HEK293 (cell line): ENCODE measurements at regions not wholly inside any gene's neighbourhood (a gene's known extent, or its start where the extent isn't known, plus 50 kb on each side); places are given as distances from the start of the nearest gene placed in this dataset.

Source experiments
- CTCF ChIA-PET: fragments of 350-600 bp; formaldehyde crosslinking; extraction: SDS; loops from one replicate; lab custom pipeline; 2021; ENCODE audit warnings: antibody characterized with exemption; lab: Yijun Ruan, JAX
- POLR2A ChIA-PET: fragments of 300-600 bp; formaldehyde crosslinking; extraction: SDS; loops from one replicate; lab custom pipeline; 2020; ENCODE audit warnings: antibody characterized with exemption, inconsistent platforms; lab: Yijun Ruan, JAX
- H3K27ac ChIP-seq: fragments of 200-500 bp; sonication (Bioruptor generic); 2 replicates; pipeline ENCODE4 v1.5.1; 2014; ENCODE audit warnings: low read depth, low read length, control low read depth, inconsistent platforms; ENCODE audit errors: extremely low read depth
- H3K36me3 ChIP-seq, 2 experiments: fragments of 200-500 bp in 1 of 2; sonication (Bioruptor generic) in 1 of 2; 1 replicate in 1 of 2; 2 replicates in 1 of 2; pipeline ENCODE4 v1.5.1; 2014 to 2017; ENCODE audit warnings: inconsistent platforms in 2 of 2, low read length in 2 of 2; ENCODE audit not compliant: control insufficient read depth in 2 of 2, insufficient read depth in 1 of 2
- H3K4me1 ChIP-seq: fragments of 200-500 bp; sonication (Bioruptor generic); 2 replicates; pipeline ENCODE4 v1.5.1; 2014; ENCODE audit warnings: mild to moderate bottlenecking, low read length, inconsistent platforms; ENCODE audit not compliant: control insufficient read depth, insufficient read depth
- H3K4me3 ChIP-seq: 2 replicates; pipeline ENCODE4 v1.5.1; 2011; ENCODE audit warnings: low read depth, mild to moderate bottlenecking, control low read depth, low read length, moderate library complexity
- H3K9me3 ChIP-seq: fragments of 200-500 bp; sonication (Bioruptor generic); 2 replicates; pipeline ENCODE4 v1.5.1; 2014; ENCODE audit warnings: low read depth, low read length, inconsistent platforms; ENCODE audit not compliant: control insufficient read depth, insufficient read depth
- BCL11B ChIP-seq: fragments of 450-650 bp; formaldehyde crosslinking; IDR thresholded peaks from 2 replicates; pipeline ENCODE4 v1.5.1; 2016; ENCODE audit warnings: low read depth, missing biosample characterization, missing genetic modification characterization
- BCL6B ChIP-seq: fragments of 450-650 bp; formaldehyde crosslinking; IDR thresholded peaks from 2 replicates; pipeline ENCODE4 v1.5.1; 2017; ENCODE audit warnings: missing biosample characterization, missing genetic modification characterization
- GLI2 ChIP-seq: fragments of 450-650 bp; formaldehyde crosslinking; IDR thresholded peaks from 2 replicates; pipeline ENCODE4; 2017; ENCODE audit warnings: missing biosample characterization, missing genetic modification characterization, low read depth, borderline replicate concordance
- KLF8 ChIP-seq: fragments of 450-650 bp; formaldehyde crosslinking; IDR thresholded peaks from 2 replicates; pipeline ENCODE4 v1.5.1; 2016; ENCODE audit warnings: missing biosample characterization, missing genetic modification characterization
- KLF9 ChIP-seq: fragments of 450-650 bp; formaldehyde crosslinking; IDR thresholded peaks from 2 replicates; pipeline ENCODE4 v1.5.1; 2016; ENCODE audit warnings: missing biosample characterization, missing genetic modification characterization, low read depth
- OVOL3 ChIP-seq: fragments of 450-650 bp; formaldehyde crosslinking; IDR thresholded peaks from 2 replicates; pipeline ENCODE4 v1.5.1; 2016; ENCODE audit warnings: missing biosample characterization, missing genetic modification characterization
- PRDM2 ChIP-seq: fragments of 450-650 bp; formaldehyde crosslinking; IDR thresholded peaks from 2 replicates; pipeline ENCODE4 v1.5.1; 2016; ENCODE audit warnings: missing biosample characterization, missing genetic modification characterization, borderline replicate concordance
- SCRT1 ChIP-seq: fragments of 450-650 bp; formaldehyde crosslinking; IDR thresholded peaks from 2 replicates; pipeline ENCODE4 v1.5.1; 2016; ENCODE audit warnings: missing biosample characterization, missing genetic modification characterization, borderline replicate concordance
- ZBTB49 ChIP-seq: fragments of 450-650 bp; formaldehyde crosslinking; IDR thresholded peaks from 2 replicates; pipeline ENCODE4 v1.5.1; 2016; ENCODE audit warnings: missing biosample characterization, missing genetic modification characterization, low read depth
- ZNF174 ChIP-seq: fragments of 450-650 bp; formaldehyde crosslinking; IDR thresholded peaks from 2 replicates; pipeline ENCODE4 v1.5.0; 2017; ENCODE audit warnings: missing biosample characterization, mild to moderate bottlenecking, missing genetic modification characterization
- ZNF18 ChIP-seq: fragments of 450-650 bp; formaldehyde crosslinking; IDR thresholded peaks from 2 replicates; pipeline ENCODE4 v1.5.1; 2016; ENCODE audit warnings: missing biosample characterization, missing genetic modification characterization
- ZNF19 ChIP-seq: fragments of 450-650 bp; formaldehyde crosslinking; IDR thresholded peaks from 2 replicates; pipeline ENCODE4; 2016; ENCODE audit warnings: missing biosample characterization, missing genetic modification characterization, low read depth
- ZNF488 ChIP-seq: fragments of 450-650 bp; formaldehyde crosslinking; IDR thresholded peaks from 2 replicates; pipeline ENCODE4 v1.5.1; 2016; ENCODE audit warnings: missing biosample characterization, missing genetic modification characterization
- ZNF530 ChIP-seq: fragments of 450-650 bp; formaldehyde crosslinking; IDR thresholded peaks from 2 replicates; pipeline ENCODE4 v1.5.1; 2016; ENCODE audit warnings: low read depth, missing biosample characterization, missing genetic modification characterization
- ZNF558 ChIP-seq: fragments of 450-650 bp; formaldehyde crosslinking; IDR thresholded peaks from 2 replicates; pipeline ENCODE4 v1.5.1; 2016; ENCODE audit warnings: missing biosample characterization, missing genetic modification characterization
- ZNF571 ChIP-seq: fragments of 450-650 bp; formaldehyde crosslinking; IDR thresholded peaks from 2 replicates; pipeline ENCODE4 v1.5.0; 2017; ENCODE audit warnings: missing biosample characterization, missing genetic modification characterization
- ZNF600 ChIP-seq: fragments of 450-650 bp; formaldehyde crosslinking; IDR thresholded peaks from 2 replicates; pipeline ENCODE4 v1.5.1; 2016; ENCODE audit warnings: missing biosample characterization, missing genetic modification characterization
- ZNF610 ChIP-seq: fragments of 450-650 bp; formaldehyde crosslinking; IDR thresholded peaks from 2 replicates; pipeline ENCODE4 v1.5.1; 2016; ENCODE audit warnings: missing biosample characterization, missing genetic modification characterization, borderline replicate concordance
- ZNF76 ChIP-seq: fragments of 450-650 bp; formaldehyde crosslinking; IDR thresholded peaks from 2 replicates; pipeline ENCODE4; 2016; ENCODE audit warnings: low read depth, missing biosample characterization, missing genetic modification characterization, borderline replicate concordance
- ZSCAN16 ChIP-seq: fragments of 450-650 bp; formaldehyde crosslinking; IDR thresholded peaks from 2 replicates; pipeline ENCODE4 v1.5.1; 2016; ENCODE audit warnings: missing biosample characterization, missing genetic modification characterization
- ZSCAN4 ChIP-seq: fragments of 450-650 bp; formaldehyde crosslinking; IDR thresholded peaks from 2 replicates; pipeline ENCODE4 v1.5.1; 2017; ENCODE audit warnings: missing biosample characterization, missing genetic modification characterization
- TF ChIP-seq, protein P1 (sequence below): fragments of 450-650 bp; formaldehyde crosslinking; IDR thresholded peaks from 2 replicates; pipeline ENCODE4 v1.5.1; 2016; ENCODE audit warnings: missing biosample characterization, missing genetic modification characterization

- TF ChIP-seq ZNF571 (tag by site-specific recombination) (no peak), KLF8 (tag by site-specific recombination) (no peak), ZSCAN4 (tag by site-specific recombination) (no peak), ZNF76 (tag by site-specific recombination) (no peak), OVOL3 (tag by site-specific recombination) (no peak)
These were observed 403.9 kb downstream of the NDFIP2 start (continued) for GRCh38 chr13:79884890-79885289.

DNA sequence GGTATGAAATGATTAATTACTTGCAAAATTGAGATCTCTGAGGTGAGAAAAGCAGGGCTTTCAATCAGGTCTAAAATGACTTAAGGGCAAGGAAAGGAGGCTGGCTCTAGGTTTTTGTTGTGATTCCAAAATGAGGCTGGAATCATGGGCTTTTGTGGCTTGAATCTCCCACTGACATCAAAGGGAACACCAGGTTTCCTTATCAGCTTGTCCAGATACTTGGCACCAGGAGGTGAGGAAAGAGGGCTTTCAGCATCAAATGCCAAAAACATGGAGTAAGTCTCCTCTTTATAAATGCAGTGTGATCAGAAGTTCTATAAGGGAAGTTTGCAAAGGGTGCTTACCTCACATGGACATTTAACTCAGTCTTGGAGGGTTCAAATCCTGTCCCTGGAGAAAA lies 402.3 kb downstream of the NDFIP2 start:
- ChIA-PET POLR2A (no interaction called here), CTCF (interaction anchor here (0.6 kb wide), 1 partner anchor 10 kb away, joined by 3 read pairs; no protein-coding TSS in a partner anchor)
- no peaks in the 10 kb centered on the region for H3K4me1 ChIP-seq
- no peaks in the 10 kb centered on the region for H3K9me3 ChIP-seq
- H3K36me3 ChIP-seq = no peaks in the 10 kb centered on the region
- H3K4me3 ChIP-seq = no peak overlapping the region
- no peak overlapping the region for H3K27ac ChIP-seq
- TF ChIP-seq, protein P1, sequence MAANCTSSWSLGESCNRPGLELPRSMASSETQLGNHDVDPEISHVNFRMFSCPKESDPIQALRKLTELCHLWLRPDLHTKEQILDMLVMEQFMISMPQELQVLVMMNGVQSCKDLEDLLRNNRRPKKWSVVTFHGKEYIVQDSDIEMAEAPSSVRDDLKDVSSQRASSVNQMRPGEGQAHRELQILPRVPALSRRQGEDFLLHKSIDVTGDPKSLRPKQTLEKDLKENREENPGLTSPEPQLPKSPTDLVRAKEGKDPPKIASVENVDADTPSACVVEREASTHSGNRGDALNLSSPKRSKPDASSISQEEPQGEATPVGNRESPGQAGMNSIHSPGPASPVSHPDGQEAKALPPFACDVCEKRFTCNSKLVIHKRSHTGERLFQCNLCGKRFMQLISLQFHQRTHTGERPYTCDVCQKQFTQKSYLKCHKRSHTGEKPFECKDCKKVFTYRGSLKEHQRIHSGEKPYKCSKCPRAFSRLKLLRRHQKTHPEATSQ (tag by site-specific recombination) = no peak
- no peak for TF ChIP-seq ZNF18 (tag by site-specific recombination)
- TF ChIP-seq BCL11B (tag by site-specific recombination) = no peak
- TF ChIP-seq PRDM2 (tag by site-specific recombination) = no peak
- no peak for TF ChIP-seq ZNF600 (tag by site-specific recombination)
- TF ChIP-seq ZNF530 (tag by site-specific recombination) = no peak
- TF ChIP-seq KLF9 (tag by site-specific recombination) = no peak
- TF ChIP-seq ZBTB49 = no peak
- TF ChIP-seq ZNF19 (tag by site-specific recombination) = no peak
- no peak for TF ChIP-seq ZNF610
- TF ChIP-seq ZNF174 (tag by site-specific recombination) = no peak
- no peak for TF ChIP-seq SCRT1 (tag by site-specific recombination)
- TF ChIP-seq BCL6B = no peak
- no peak for TF ChIP-seq GLI2 (tag by site-specific recombination)
- no peak for TF ChIP-seq ZNF558 (tag by site-specific recombination)
- no peak for TF ChIP-seq ZSCAN16
- TF ChIP-seq ZNF488 (tag by site-specific recombination) = no peak
